H1 (cell line): ENCODE measurements at regions not wholly inside any gene's neighbourhood (a gene's known extent, or its start where the extent isn't known, plus 50 kb on each side); places are given as distances from the start of the nearest gene placed in this dataset.

Experiments used
- CTCF ChIA-PET: fragments of 300-600 bp; sonication (Branson Sonifier 250); formaldehyde crosslinking; loops from one replicate; lab custom pipeline; 2021; ENCODE audit not compliant: partially characterized antibody; lab: Charles Lee
- POLR2A ChIA-PET: fragments of 300-600 bp; sonication (Branson Sonifier 250); formaldehyde crosslinking; loops from one replicate; lab custom pipeline; 2021; ENCODE audit warnings: inconsistent platforms; ENCODE audit not compliant: partially characterized antibody; lab: Charles Lee
- DNase-seq, 2 experiments: peaks; one replicate each; pipeline versions ENCODE4 v3.0.0 to v3.0.0-alpha.2; 2010 to 2022; ENCODE audit warnings: low spot score in 2 of 2, low read depth in 1 of 2, mixed read lengths in 1 of 2
- FAIRE-seq: peaks from 2 replicates; lab custom pipeline; 2011; peaks lifted over from hg19 to GRCh38; lab: Jason Lieb, UNC
- H2AFZ ChIP-seq: 2 replicates; pipeline ENCODE4 v1.8.1; 2012; ENCODE audit warnings: low read length, inconsistent platforms
- H2AK5ac ChIP-seq: 2 replicates; pipeline ENCODE4 v1.6.1; 2013; ENCODE audit warnings: low read depth, low read length
- H2BK120ac ChIP-seq: replicated peaks from 2 replicates; pipeline ENCODE3; 2013; ENCODE audit warnings: low read depth, low read length, inconsistent platforms
- H2BK12ac ChIP-seq: 2 replicates; pipeline ENCODE4 v1.6.1; 2013; ENCODE audit warnings: low read depth, low read length
- H2BK15ac ChIP-seq: 2 replicates; pipeline ENCODE4 v1.6.1; 2013; ENCODE audit warnings: low read length
- H2BK20ac ChIP-seq: 2 replicates; pipeline ENCODE4 v1.6.1; 2013; ENCODE audit warnings: low read length
- H2BK5ac ChIP-seq: 2 replicates; pipeline ENCODE4 v1.6.1; 2013; ENCODE audit warnings: low read depth, low read length
- H3K14ac ChIP-seq: 2 replicates; pipeline ENCODE4 v1.6.1; 2013; ENCODE audit warnings: inconsistent platforms; ENCODE audit not compliant: insufficient read length
- H3K18ac ChIP-seq: 2 replicates; pipeline ENCODE4 v1.6.1; 2013; ENCODE audit warnings: low read length; ENCODE audit errors: extremely low read depth
- H3K23ac ChIP-seq: 2 replicates; pipeline ENCODE4 v1.6.1; 2013; ENCODE audit warnings: inconsistent platforms; ENCODE audit not compliant: insufficient read length
- H3K23me2 ChIP-seq: 2 replicates; pipeline ENCODE4 v1.6.1; 2013; ENCODE audit warnings: low read depth, low read length
- H3K27ac ChIP-seq: 2 replicates; pipeline ENCODE4 v1.6.1; 2011; ENCODE audit warnings: low read depth, low read length, inconsistent platforms
- H3K27me3 ChIP-seq, 4 experiments: replicated peaks in 1 of 4; 1 replicate in 1 of 4; 2 replicates in 3 of 4; pipeline versions ENCODE4 v1.6.1 to v1.8.1; 2011 to 2013; ENCODE audit warnings: low read length in 3 of 4, mild to moderate bottlenecking in 3 of 4, inconsistent platforms in 2 of 4, mixed read lengths in 2 of 4, moderate library complexity in 1 of 4; ENCODE audit not compliant: control insufficient read depth in 3 of 4, insufficient read depth in 3 of 4; ENCODE audit errors: extremely low read depth in 1 of 4
- H3K36me3 ChIP-seq, 4 experiments: 2 replicates each; pipeline versions ENCODE4 v1.6.1 to v1.8.1; 2011 to 2013; ENCODE audit warnings: mild to moderate bottlenecking in 4 of 4, low read length in 3 of 4, moderate library complexity in 2 of 4, control low read depth in 1 of 4, inconsistent platforms in 1 of 4; ENCODE audit not compliant: insufficient read depth in 4 of 4, control insufficient read depth in 2 of 4
- H3K4ac ChIP-seq: replicated peaks from 2 replicates; pipeline ENCODE3; 2013; ENCODE audit warnings: low read length, low read depth, mixed read lengths, inconsistent platforms; ENCODE audit not compliant: insufficient read length
- H3K4me1 ChIP-seq, 4 experiments: replicated peaks in 1 of 4; 1 replicate in 1 of 4; 2 replicates in 3 of 4; pipeline versions ENCODE4 v1.6.1 to v1.8.1; 2011 to 2013; ENCODE audit warnings: low read length in 3 of 4, inconsistent platforms in 2 of 4, mixed read lengths in 1 of 4; ENCODE audit not compliant: insufficient read depth in 4 of 4, control insufficient read depth in 3 of 4
- H3K4me2 ChIP-seq, 2 experiments: 2 replicates each; pipeline versions ENCODE4 v1.6.1 to v1.8.1; 2011 to 2013; ENCODE audit warnings: low read depth in 2 of 2, low read length in 2 of 2, control low read depth in 1 of 2, inconsistent platforms in 1 of 2, mild to moderate bottlenecking in 1 of 2; ENCODE audit not compliant: insufficient read depth in 1 of 2
- H3K4me3 ChIP-seq, 4 experiments: fragments of 200-600, 300-600 bp in 1 of 4; sonication (generic), shearing (Covaris generic), sonication (Bioruptor Twin) in 1 of 4; 2 replicates each; pipeline versions ENCODE4 v1.5.1 to v1.8.1; 2011 to 2016; ENCODE audit warnings: low read length in 4 of 4, low read depth in 3 of 4, control low read depth in 2 of 4, inconsistent platforms in 2 of 4, mild to moderate bottlenecking in 2 of 4, mixed read lengths in 1 of 4, moderate library complexity in 1 of 4; ENCODE audit not compliant: insufficient read depth in 2 of 4; ENCODE audit errors: extremely low read depth in 1 of 4
- H3K56ac ChIP-seq: replicated peaks from 2 replicates; pipeline ENCODE3; 2013; ENCODE audit warnings: low read depth, mild to moderate bottlenecking, mixed read lengths, low read length, inconsistent platforms; ENCODE audit not compliant: insufficient read length
- H3K79me1 ChIP-seq: 2 replicates; pipeline ENCODE4 v1.6.1; 2013; ENCODE audit warnings: low read depth, low read length, control low read depth
- H3K79me2 ChIP-seq, 2 experiments: 2 replicates each; pipeline versions ENCODE4 v1.6.1 to v1.8.1; 2012 to 2013; ENCODE audit warnings: low read length in 2 of 2, mild to moderate bottlenecking in 2 of 2, inconsistent platforms in 1 of 2; ENCODE audit not compliant: insufficient read depth in 2 of 2, control insufficient read depth in 1 of 2
- H3K9ac ChIP-seq, 4 experiments: replicated peaks in 1 of 4; 1 replicate in 1 of 4; 2 replicates in 3 of 4; pipeline versions ENCODE4 v1.6.1 to v1.8.1; 2011 to 2013; ENCODE audit warnings: low read depth in 3 of 4, low read length in 3 of 4, control low read depth in 2 of 4, mild to moderate bottlenecking in 2 of 4, moderate library complexity in 2 of 4, inconsistent platforms in 1 of 4; ENCODE audit errors: extremely low read depth in 1 of 4
- H3K9me3 ChIP-seq, 2 experiments: 2 replicates each; pipeline versions ENCODE4 v1.6.1 to v1.8.1; 2012 to 2013; ENCODE audit warnings: mild to moderate bottlenecking in 2 of 2, moderate library complexity in 2 of 2, control low read depth in 1 of 2, inconsistent platforms in 1 of 2, low read depth in 1 of 2, low read length in 1 of 2, mixed read lengths in 1 of 2; ENCODE audit not compliant: insufficient read depth in 2 of 2
- H4K20me1 ChIP-seq, 2 experiments: replicated peaks in 1 of 2; 2 replicates each; pipeline versions ENCODE3 to v1.8.1; 2011 to 2013; ENCODE audit warnings: inconsistent platforms in 2 of 2, low read length in 2 of 2, mild to moderate bottlenecking in 1 of 2; ENCODE audit not compliant: insufficient read depth in 2 of 2, control insufficient read depth in 1 of 2
- H4K5ac ChIP-seq: 2 replicates; pipeline ENCODE4 v1.6.1; 2013; ENCODE audit warnings: low read length, low read depth, mixed read lengths, inconsistent platforms; ENCODE audit not compliant: insufficient read length
- H4K8ac ChIP-seq: 2 replicates; pipeline ENCODE4 v1.8.0; 2013; ENCODE audit warnings: mild to moderate bottlenecking, moderate library complexity, low read length, inconsistent platforms; ENCODE audit not compliant: insufficient read depth; ENCODE audit errors: extremely low read depth
- H4K91ac ChIP-seq: replicated peaks from 2 replicates; pipeline ENCODE3; 2013; ENCODE audit warnings: low read length, mixed read lengths, inconsistent platforms; ENCODE audit not compliant: insufficient read length
- ATF3 ChIP-seq: IDR thresholded peaks from 2 replicates; pipeline ENCODE4 v1.6.1; 2011; ENCODE audit warnings: low read depth, mild to moderate bottlenecking, low read length; ENCODE audit not compliant: insufficient read depth
- GTF2F1 ChIP-seq: IDR thresholded peaks from 2 replicates; pipeline ENCODE4 v1.6.1; 2012; ENCODE audit warnings: low read depth, low read length, improper control_type of control experiment, borderline replicate concordance
- WGBS, 2 experiments: shearing (Covaris generic) in 1 of 2; methylation state at CpG; one replicate each; pipeline versions ENCODE4 v1.1.6 to v1.1.7; 2013 to 2015; ENCODE audit warnings: low lambda C conversion rate in 2 of 2, mixed read lengths in 2 of 2, inconsistent platforms in 1 of 2, low coverage in 1 of 2, missing lambda C conversion rate in 1 of 2; ENCODE audit not compliant: insufficient replicate concordance in 2 of 2, insufficient coverage in 1 of 2, insufficient read length in 1 of 2; ENCODE audit errors: extremely low coverage in 1 of 2, missing lambda C conversion rate in 1 of 2; 5-methylcytosine and 5-hydroxymethylcytosine counted together

GRCh38 chr18:65018184-65018583 lies 732.6 kb upstream of the CDH7 start:
- TF ChIP-seq GTF2F1 (no peak), ATF3 (no peak)
- no peak overlapping the region for H2AFZ ChIP-seq
- H3K18ac ChIP-seq = no peak overlapping the region
- H2BK5ac ChIP-seq = no peak overlapping the region
- H2BK120ac ChIP-seq = no peak overlapping the region
- no peak overlapping the region for H3K56ac ChIP-seq
- no peak overlapping the region for H4K8ac ChIP-seq
- H3K9ac ChIP-seq = no peak overlapping the region
- H2BK12ac ChIP-seq = no peak overlapping the region
- no peak overlapping the region for H3K4me2 ChIP-seq
- no peak overlapping the region for H3K23ac ChIP-seq
- no peaks in the 10 kb centered on the region for H3K79me1 ChIP-seq
- no peak overlapping the region for H3K14ac ChIP-seq
- no peak overlapping the region for H2BK15ac ChIP-seq
- no peak overlapping the region for H4K91ac ChIP-seq
- no peak overlapping the region for H2AK5ac ChIP-seq
- H3K36me3 ChIP-seq = no peaks in the 10 kb centered on the region
- DNase-seq (no peak), FAIRE-seq (no peak)
- H3K27me3 ChIP-seq = no peaks in the 10 kb centered on the region
- H3K23me2 ChIP-seq = no peaks in the 10 kb centered on the region
- no peak overlapping the region for H3K4ac ChIP-seq
- H4K20me1 ChIP-seq = no peaks in the 10 kb centered on the region
- ChIA-PET CTCF (interaction anchor here (0.6 kb wide), 1 partner anchor 240 kb away, joined by 3 read pairs; no protein-coding TSS in a partner anchor), POLR2A (no interaction called here)
- H4K5ac ChIP-seq = no peak overlapping the region
- no peaks in the 10 kb centered on the region for H3K9me3 ChIP-seq
- no peak overlapping the region for H2BK20ac ChIP-seq
- H3K4me3 ChIP-seq = no peak overlapping the region
- no peaks in the 10 kb centered on the region for H3K4me1 ChIP-seq
- H3K27ac ChIP-seq = no peak overlapping the region
- H3K79me2 ChIP-seq = no peaks in the 10 kb centered on the region
- 100% methylated on average over 1 of the region's 1 CpG for WGBS, 2 experiments
